ENCODE measurements at regions not wholly inside any gene's neighbourhood (a gene's known extent, or its start where the extent isn't known, plus 50 kb on each side); places are given as distances from the start of the nearest gene placed in this dataset.
A peak's percentile ranks its signal among the peaks of the same experiment; 100 is the strongest.

GRCh38 chr15:31156808-31157207, 55.3 kb upstream of the TRPM1 start:
- H3K27me3 ChIP-seq = peaks cover 0 to 8% (median 0%) of the 10 kb centered on the region in 4 donors
- no peaks in the 10 kb centered on the region for H3K9me3 ChIP-seq
- no peaks in the 10 kb centered on the region for H3K4me1 ChIP-seq
- DNase-seq (ENCODE audit: extremely low spot score) = peak; percentile 47
- 88% methylated on average over 4 of the region's 4 CpGs for WGBS
- TF ChIP-seq EP300 (IDR thresholded peaks at IDR 0.05) (no peak), POLR2A (IDR thresholded peaks at IDR 0.05; ENCODE audit: low read depth) (no peak), POLR2AphosphoS5 (IDR thresholded peaks at IDR 0.05) (no peak), CTCF (IDR thresholded peaks at IDR 0.05) (no peak)
- H3K4me3 ChIP-seq = no peak overlapping the region
- no peaks in the 10 kb centered on the region for H3K36me3 ChIP-seq
- no peak overlapping the region for H3K27ac ChIP-seq (replicated peaks in 1 of 4)
- intact Hi-C loops (cut with DNase I) = no loop called here

GRCh38 chr15:31157644-31158069, 56.1 kb upstream of the TRPM1 start:
- no peaks in the 10 kb centered on the region for H3K4me1 ChIP-seq
- peaks cover 0 to 5% (median 0%) of the 10 kb centered on the region in 4 donors for H3K27me3 ChIP-seq
- no peak overlapping the region for H3K27ac ChIP-seq (replicated peaks in 1 of 4)
- H3K36me3 ChIP-seq = no peaks in the 10 kb centered on the region
- WGBS = 71% methylated on average over 10 of the region's 10 CpGs
- H3K4me3 ChIP-seq = no peak overlapping the region
- intact Hi-C loops (cut with DNase I) = no loop called here
- no peak for TF ChIP-seq EP300 (IDR thresholded peaks at IDR 0.05)
- H3K9me3 ChIP-seq = no peaks in the 10 kb centered on the region
- peak; percentile 84 for DNase-seq (ENCODE audit: extremely low spot score)

- Histone ChIP-seq H3K4me3 (no peak overlapping the region), H3K9me3 (no peaks in the 10 kb centered on the region), H3K27me3 (peaks cover 0 to 11% (median 0%) of the 10 kb centered on the region in 4 donors), H3K36me3 (no peaks in the 10 kb centered on the region), H3K4me1 (no peaks in the 10 kb centered on the region), H3K27ac (replicated peaks in 1 of 4) (no peak overlapping the region)
- DNase-seq (ENCODE audit: extremely low spot score) = peak; percentile 66
- TF ChIP-seq POLR2AphosphoS5 (IDR thresholded peaks at IDR 0.05) = no peak
- WGBS = 64% methylated on average over 11 of the region's 11 CpGs
- intact Hi-C loops (cut with DNase I) = no loop called here
Measured at GRCh38 chr15:31158858-31159569, 57.5 kb upstream of the TRPM1 start.

- intact Hi-C loops (cut with DNase I) = no loop called here
- WGBS = 85% methylated on average over 5 of the region's 6 CpGs
- H3K27me3 ChIP-seq = peaks cover 0 to 11% (median 0%) of the 10 kb centered on the region in 4 donors
Measured at GRCh38 chr15:31159837-31160236, 58.3 kb upstream of the TRPM1 start.

GRCh38 chr15:31160297-31160696, 58.8 kb upstream of the TRPM1 start:
- H3K4me1 ChIP-seq = no peaks in the 10 kb centered on the region
- no peak overlapping the region for H3K27ac ChIP-seq (replicated peaks in 1 of 4)
- intact Hi-C loops (cut with DNase I) = no loop called here
- DNase-seq (ENCODE audit: extremely low spot score) = peak; percentile 64
- H3K9me3 ChIP-seq = no peaks in the 10 kb centered on the region
- no peak overlapping the region for H3K4me3 ChIP-seq
- H3K36me3 ChIP-seq = no peaks in the 10 kb centered on the region
- no peak for TF ChIP-seq EP300 (IDR thresholded peaks at IDR 0.05)
- no peak for TF ChIP-seq CTCF (IDR thresholded peaks at IDR 0.05)
- no peak for TF ChIP-seq POLR2AphosphoS5 (IDR thresholded peaks at IDR 0.05)
- TF ChIP-seq POLR2A (IDR thresholded peaks at IDR 0.05; ENCODE audit: low read depth) = no peak
- WGBS = 80% methylated on average over 4 of the region's 7 CpGs
- H3K27me3 ChIP-seq = peaks cover 0 to 8% (median 0%) of the 10 kb centered on the region in 4 donors

More at GRCh38 chr15:31159837-31160236, 58.3 kb upstream of the TRPM1 start:
- Histone ChIP-seq H3K27ac (replicated peaks in 1 of 4) (no peak overlapping the region), H3K4me3 (no peak overlapping the region), H3K36me3 (no peaks in the 10 kb centered on the region), H3K9me3 (no peaks in the 10 kb centered on the region), H3K4me1 (no peaks in the 10 kb centered on the region)
- peak; percentile 45 for DNase-seq (ENCODE audit: extremely low spot score)
- no peak for TF ChIP-seq POLR2A (IDR thresholded peaks at IDR 0.05; ENCODE audit: low read depth)
- no peak for TF ChIP-seq POLR2AphosphoS5 (IDR thresholded peaks at IDR 0.05)
- TF ChIP-seq CTCF (IDR thresholded peaks at IDR 0.05) = no peak
- no peak for TF ChIP-seq EP300 (IDR thresholded peaks at IDR 0.05)
